NCI-H446 treated with DMSO at 0.1 percent for 48 hours (cell line): ENCODE measurements at regions not wholly inside any gene's neighbourhood (a gene's known extent, or its start where the extent isn't known, plus 50 kb on each side); places are given as distances from the start of the nearest gene placed in this dataset.
A peak's percentile ranks its signal among the peaks of the same experiment; 100 is the strongest.
"Not testable (repeated sequence)": the region's sequence is repeated elsewhere in the genome, so short reads cannot be mapped to it uniquely, and the experiment has no call there.

Experiments
- DNase-seq: peaks from one replicate; lab custom pipeline; 2025; lab: John Stamatoyannopoulos, UW

DNA sequence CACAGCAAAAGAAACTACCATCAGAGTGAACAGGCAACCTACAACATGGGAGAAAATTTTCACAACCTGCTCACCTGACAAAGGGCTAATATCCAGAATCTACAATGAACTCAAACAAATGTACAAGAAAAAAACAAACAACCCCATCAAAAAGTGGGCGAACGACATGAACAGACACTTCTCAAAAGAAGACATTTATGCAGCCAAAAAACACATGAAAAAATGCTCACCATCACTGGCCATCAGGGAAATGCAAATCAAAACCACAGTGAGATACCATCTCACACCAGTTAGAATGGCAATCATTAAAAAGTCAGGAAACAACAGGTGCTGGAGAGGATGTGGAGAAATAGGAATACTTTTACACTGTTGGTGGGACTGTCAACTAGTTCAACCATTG lies 207.8 kb downstream of the USP6NL start:
- not testable (repeated sequence) for DNase-seq

DNA sequence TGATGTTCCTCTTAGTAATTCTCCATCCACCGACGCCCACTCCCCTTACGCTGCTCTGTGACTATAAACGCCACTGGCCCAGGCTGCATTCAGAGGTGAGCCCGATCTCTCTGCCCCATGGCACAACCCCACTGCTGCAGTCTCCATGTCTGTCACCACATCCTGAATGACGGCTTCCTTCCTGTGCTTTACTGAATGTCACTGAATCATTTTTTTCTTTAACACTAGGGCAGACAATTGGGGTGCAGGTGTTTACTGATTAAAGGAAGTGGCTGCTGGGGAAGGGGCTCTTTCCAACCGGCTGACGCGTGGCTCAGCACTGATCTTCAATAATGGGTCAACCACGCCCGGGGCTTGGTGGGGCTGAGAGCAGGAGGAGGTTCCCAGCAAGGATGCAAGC lies 208.3 kb downstream of the USP6NL start:
- no peak for DNase-seq

DNA sequence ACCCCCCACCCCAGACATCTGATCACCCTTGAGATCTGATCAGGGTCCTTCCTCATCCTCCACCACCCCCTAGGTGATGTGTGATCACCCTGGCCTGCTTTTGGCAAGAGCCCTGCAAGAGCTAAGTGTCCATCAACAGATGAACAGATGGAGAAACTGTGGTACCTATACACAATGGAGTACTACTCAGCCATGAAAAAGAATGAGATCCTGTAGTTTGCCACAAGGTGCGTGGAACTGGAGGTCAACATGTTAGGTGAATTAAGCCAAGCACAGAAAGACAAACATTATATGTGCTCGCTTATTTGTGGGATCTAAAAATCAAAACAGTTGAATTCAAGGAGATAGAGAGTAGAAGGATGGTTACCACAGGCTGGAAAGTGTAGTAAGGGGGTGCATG lies 209.1 kb downstream of the USP6NL start:
- DNase-seq, result no peak

DNA sequence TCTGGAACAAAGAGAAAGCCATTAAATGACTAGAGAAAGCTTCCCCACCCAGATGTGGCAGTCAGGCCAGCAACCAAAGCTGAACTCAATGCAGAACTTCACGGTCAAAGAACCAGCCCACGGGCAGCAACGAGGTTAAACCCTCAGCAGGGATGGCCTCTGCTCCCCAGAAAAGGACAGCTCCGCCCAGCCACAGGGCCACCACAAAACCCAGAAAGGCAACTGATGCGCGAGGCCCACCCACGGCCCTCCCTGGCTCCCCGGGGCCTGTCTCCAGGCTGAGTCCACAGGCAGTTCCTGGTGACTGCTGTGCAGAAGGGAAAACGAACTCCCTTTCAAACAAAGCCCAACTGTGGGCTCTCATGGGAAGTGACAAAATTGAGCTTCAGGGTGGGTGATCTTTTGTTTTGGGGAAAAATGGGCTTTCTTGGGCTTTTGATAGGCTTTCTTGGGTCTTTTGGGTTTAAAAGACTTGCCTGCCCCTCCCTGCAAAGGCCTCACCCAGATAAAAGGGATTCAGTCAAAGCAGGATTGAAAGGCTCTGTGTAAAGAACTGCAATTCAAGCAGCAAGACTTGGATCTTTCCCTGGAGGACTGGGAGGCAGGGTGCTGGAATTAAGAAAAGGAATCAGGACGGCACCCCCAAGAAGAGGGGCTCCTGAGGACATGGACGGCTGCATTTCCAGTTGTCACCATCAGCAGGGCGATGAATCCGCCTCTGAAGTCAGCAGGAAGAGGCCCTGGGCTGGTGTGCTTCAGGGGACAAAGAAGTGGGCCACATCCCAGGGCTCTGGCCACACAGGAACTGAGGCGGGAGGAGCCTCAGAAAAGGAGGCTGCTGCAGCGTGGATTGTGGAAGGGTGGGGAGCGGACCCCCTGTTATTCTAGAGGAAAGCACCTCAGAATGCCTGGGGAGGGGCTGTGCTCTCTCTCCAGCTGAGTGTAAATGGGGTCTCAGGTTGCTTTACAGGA lies 209.9 kb downstream of the USP6NL start:
- no peak for DNase-seq

DNA sequence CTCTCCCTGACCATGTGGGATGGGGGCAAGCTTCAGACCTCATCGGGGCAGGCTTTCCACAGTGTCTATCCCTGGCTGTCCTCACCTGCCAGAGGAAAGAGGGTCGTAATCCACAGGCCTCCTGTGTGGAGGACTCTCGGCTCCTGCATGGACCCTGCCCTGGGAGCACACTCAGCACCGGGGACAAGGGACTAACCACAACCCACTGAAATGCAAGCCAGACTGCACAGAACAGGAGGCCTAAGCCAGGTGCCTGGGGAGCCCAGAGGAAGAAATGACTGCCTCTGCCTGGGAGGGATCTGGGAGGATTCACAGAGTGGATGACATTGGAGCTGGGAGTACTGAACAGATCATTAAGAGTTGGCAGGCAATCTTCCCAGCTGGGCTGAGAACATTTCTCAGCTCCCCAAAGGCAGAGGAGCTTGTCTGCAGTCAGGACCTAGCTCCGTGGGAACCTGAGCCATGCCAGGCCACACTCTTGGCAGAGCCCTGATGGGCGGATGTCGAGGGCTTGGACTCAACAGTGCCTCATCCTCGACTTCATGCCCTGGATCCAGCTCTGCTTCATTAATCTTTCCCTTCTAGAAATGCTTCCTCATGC lies 213.4 kb downstream of the USP6NL start:
- peak; percentile 63 for DNase-seq

DNA sequence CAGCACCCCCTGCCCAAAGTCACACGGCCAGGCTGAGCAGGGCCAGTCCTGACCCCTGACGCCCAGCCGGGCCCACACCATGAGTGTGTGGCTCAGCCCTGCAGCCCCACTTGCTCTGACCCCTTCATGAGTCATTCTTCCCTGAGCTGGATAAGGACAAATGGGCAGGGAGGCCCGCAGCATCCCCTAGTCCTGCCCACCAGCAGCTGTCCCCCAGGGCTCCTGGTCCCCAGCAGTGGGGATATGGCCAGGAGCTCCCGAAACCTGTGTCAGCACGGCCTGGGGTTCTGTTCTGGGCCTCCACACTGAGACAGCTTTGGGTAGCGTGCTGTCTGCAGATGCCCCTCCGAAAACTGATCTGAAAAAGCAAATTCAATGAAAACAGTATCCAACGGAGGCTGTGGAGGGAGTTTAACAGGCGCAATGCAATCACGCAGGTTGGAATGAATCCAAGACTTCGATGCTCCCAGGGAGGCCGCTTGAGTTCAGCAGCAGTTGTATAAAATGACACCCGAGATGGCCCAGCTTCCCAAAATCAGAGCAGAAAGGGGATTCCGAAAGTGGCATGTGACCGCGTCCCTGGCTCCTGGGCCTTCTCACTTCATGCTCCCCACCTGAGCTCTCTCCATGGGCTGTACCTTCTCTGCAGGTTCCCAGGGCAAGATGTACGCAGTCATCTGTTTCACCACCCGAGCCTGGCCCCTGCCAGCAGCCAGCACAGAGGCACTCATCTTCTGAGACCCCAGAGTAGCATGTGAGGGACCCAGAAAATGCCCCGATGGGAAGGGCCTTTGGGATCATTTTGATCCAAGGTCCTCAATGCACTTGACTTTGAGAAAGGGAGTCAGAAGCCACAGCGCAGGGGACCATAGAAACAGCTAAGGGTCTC lies 214.1 kb downstream of the USP6NL start:
- DNase-seq, result no peak

DNA sequence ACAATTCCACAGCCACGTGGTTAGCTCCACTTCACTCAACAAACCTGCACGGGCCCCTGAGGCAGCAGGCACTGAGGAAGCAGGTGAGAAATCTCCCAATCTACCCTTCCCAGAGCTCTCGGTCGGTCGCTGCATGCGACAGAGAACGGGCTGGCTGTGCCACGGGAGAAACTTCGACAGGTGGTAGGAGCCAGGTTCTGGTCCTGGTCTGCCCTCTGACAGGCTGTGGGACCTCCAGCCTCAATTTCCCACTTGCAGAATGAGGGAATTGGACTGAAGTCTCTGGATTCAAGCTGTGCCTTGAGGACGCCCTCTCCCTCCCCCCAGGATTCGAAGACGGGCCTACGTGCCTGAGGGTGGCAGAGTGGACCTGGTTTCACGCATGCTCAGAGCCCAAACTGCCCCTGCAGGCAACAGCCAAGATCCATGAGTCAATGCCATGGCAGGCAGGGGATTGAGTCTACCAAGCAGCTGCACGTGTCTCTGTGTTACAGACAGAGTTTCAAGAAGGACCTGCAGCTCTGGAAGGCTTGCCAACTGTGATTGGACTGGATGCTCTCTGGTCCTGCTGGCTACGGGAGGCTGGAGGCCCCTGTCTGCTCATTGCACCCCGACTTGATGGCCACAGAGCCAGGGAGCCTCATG lies 215.0 kb downstream of the USP6NL start:
- no peak for DNase-seq

DNA sequence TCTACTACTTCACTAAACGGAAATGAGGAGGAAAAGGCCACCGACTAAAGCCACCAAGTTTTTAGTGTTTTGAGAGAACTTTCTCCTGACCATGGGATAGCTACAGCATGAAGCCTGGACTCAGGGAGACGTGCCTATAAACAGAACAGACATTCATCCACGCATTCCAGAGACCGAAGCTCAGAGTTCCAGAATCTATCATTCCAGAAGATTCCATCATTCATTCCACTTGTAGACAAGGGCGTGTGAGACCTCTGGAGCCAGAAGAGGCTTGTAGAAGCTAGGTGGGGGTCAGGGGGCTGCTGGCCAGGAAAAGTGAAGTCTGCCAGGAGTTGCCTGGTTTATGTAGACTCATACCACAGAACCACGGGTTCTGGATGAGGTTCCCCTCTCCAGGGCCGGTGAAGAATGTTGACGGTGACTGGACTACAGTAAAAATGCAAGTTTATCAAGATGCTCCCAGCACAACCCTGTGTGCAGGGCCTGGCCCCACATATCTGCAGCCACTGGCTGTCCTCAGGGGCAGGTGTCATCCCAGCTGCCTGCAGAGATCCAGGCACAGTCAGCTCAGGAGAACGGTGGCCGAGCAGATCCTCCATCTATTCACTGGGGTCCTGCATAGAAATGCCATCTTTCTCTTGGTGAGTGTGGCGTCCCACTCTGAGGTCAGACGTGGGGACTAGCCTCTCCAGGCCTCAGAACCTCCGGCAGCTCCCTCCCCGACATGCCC lies 215.7 kb downstream of the USP6NL start:
- DNase-seq, result no peak

DNA sequence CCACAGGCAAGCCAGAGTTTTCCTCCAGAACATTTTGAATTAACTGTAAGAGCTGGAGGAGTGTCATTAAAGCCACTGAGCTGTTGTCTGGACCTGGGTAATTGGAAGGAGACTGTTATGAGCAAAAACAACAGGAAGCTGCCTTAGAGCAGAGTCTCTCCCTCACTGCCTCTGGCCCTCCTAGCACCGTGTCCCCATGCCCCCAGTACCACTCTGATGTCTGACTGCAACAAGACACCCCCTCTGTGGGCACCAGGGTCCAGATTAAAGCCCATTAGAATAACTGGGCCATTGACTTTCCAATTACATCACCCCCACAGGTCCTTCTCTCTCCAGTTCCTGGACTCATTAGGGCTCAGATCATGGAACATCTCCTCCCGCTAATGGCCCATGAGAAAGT lies 216.3 kb downstream of the USP6NL start:
- DNase-seq, result no peak

DNA sequence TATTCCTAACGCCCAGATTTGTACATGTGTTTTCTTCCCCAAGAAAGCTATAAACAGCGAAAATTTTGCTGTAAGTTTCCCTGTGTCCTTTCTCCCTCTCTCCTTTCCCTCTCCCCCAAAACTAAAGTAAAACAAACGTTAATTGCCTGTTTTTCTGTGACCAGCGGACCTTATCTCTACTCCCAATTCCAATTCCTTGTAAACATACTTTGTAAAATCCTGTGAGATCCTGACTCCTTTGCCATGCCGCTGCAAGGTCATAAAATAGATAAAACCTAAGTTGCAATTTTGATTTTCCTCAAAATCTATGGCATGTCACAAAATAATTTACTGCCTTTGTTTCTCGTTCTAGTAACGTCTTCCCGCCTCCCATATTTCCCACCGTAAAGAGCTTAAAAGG lies 217.6 kb downstream of the USP6NL start:
- DNase-seq, result no peak

DNA sequence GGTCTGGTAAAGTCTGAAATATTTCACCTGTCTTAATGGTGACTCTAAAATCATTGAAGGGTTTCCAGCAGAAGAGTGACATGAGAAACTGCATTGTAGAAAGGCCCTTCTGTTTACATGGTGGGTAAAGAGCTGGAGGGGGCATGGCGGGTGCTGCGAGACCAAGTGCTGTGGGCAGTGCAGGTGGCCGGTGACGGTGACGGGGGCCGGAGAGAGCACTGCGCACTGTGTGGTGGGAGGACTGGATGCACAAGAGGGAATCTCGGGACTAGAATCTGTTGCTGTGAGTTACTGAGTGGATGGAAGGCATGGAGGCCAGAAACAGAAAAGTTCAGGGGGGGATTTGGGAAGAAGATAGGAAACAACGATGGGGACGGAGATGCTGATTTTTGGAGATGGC lies 218.7 kb downstream of the USP6NL start:
- DNase-seq, result no peak

DNA sequence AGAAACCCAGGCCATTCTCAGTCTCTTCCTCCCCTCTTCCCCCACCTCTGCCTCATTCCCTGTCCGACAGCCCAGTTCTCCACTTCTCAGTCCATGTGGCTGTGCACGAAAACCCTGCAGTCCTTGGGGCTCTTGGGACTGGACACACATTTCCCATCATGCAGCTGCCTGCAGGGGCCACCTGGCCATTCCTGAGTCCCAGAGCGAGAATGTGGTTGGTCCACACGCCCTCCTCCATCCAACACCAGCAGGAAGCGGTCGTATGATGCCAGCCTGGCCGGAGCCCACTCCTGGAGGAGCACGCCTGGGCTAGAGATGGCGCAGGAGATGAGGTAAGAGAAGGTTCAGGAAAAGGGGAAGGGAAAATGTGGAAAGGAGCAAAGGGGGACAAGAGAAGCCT lies 222.5 kb downstream of the USP6NL start:
- DNase-seq, result no peak

DNA sequence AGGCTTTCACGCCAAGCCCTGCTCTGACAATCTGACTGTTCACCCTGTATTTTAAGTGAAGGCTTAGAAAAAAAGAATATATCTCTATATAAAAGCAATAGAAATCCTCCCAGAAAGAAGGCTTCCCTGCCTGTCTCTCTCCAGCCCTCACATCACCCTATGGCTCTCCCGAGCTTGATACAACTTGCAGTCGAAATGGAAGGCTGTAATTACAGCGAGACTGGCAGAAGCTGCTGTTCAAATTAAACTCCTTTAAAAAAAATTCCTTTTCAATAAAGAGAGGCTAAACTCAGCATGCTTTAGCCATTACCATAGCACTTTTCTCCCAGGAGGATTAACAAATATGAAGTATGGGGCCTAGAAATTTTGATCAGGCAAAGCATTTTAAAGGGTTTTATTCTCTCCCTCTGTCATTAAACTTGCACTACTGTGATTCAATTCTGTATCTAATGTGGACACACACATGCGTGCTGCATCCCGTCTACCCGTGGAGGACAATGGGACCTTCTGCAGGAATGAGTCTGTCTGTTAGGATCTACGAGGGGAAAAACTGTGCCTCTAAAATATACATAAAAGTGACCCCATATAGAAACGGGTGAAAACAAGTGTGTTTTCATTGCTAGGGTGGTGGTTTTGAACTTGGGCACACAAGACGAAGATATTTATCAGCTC lies 223.8 kb downstream of the USP6NL start:
- DNase-seq, result no peak

DNA sequence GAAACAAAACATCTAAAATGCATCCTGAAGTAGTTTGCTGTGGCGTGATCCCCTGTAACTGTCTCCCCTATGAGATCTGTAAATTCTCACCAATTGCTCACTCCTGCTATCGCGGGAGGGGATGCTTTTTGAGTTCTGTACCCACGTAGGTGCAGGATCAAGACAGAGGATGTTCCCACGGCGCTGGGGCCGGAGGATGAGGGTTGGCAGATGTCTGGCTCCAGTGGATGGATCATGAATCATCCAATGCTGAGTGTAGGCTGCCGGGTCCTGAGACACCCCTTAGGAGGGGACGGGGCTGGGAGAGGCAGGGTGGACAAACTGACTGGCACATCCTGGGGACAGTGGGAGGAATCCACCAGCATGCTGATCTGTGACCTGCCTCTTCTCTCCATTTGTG lies 224.4 kb downstream of the USP6NL start:
- no peak for DNase-seq
